GM18867 (cell line): ENCODE measurements at regions not wholly inside any gene's neighbourhood (a gene's known extent, or its start where the extent isn't known, plus 50 kb on each side); places are given as distances from the start of the nearest gene placed in this dataset.
"Not testable (repeated sequence)": the region's sequence is repeated elsewhere in the genome, so short reads cannot be mapped to it uniquely, and the experiment has no call there.

Experiments used
- ATAC-seq: cut with Tn5 transposase; IDR thresholded peaks from one replicate; pipeline ENCODE4 v1.9.1; 2021; ENCODE audit warnings: mild to moderate bottlenecking, moderate library complexity; ENCODE audit not compliant: unreplicated experiment

DNA sequence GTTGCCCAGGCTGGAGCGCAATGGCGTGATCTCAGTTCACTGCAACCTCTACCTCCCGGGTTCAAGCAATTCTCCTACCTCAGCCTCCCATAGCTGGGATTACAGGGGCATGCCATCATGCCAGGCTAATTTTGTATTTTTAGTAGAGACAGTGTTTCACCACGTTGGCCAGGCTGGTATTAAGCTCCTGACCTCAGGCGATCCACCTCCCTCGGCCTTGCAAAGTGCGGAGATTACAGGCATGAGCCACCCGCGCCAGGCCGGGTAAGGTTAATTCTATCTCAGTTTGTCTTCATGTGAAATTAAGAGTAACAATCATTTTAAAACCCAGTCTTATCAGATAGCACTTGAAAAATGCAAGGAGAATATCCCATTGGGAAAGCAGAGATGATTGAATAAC lies 1681.7 kb upstream of the DDX18 start:
- ATAC-seq: no peak

DNA sequence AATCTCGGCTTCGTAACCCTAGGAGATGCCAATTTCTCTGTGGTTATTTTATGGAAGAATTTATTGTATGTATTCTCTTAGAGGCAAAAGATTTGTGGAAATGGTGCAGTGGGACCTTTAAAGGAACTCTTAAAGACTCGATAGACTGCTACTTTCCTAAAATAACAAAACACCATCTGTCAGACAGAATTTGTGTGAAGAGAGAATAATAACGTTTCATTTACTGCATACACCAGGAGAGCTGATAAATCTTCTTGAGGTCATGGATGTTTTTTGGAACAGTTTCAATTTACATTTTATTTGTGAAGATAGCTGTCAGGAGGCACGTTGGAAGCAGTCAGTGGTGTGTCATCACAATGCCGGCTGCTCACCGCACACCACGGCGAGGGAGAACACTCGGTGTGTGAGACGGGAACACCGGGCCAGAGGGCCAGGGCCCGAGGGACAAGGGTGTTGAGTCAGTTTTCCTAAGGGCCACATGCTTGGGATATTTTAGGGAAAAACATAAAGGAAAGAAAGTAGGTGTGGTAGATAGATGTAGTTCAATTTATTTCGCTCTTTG lies 1681.0 kb upstream of the DDX18 start:
- no peak for ATAC-seq

DNA sequence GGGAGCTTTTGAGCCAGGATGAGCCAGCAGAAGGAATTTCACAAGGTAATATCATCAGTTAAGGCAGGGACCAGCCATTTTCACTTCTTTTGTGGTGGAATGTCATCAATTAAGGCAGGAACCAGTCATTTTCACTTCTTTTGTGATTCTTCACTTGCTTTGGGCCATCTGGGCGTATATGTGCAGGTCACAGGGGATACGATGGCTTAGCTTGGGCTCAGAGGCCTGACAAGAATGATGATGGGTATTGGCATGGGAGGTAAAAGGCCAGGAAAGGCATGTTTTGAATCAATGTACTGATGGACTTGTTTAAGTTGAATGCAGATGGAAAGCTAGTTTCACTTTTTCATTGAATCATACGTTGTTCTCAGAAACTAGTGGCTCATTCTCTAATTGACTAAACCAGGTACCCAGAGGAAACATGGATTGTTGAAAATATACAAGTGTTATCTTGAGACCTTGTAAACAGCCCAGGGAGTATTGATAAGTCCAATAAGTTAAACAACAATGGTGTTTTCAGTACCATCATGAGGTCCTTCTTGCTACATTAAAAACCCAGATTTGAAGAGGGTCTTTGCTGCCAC lies 1672.5 kb upstream of the DDX18 start:
- peak; percentile 34 for ATAC-seq

DNA sequence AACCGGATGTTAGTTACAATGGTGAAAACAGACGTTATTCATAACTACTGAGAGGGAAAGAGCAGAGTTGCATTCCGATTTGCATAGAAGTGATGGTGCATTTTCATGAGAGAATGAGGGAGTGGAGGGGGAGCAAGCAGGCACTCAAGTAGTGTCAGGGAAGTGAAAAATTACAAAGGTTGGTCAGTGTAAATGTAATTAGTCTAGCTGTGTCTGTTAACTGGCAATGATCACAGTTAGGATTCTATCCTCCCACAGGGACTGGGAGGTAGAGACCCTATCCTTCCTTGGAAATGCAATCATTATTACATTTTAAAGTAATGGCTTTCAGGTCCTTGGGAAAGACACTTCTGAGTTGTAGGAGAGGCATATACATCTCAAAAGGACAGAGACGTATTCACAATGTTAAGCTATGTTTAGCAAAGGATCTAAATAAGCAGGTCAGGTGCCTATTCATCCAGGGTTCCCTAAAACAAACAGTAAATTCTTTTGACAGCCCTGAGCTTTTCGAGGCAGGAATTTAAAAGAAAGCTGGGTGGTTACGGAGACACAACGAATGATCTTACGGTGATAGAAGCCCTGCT lies 1671.8 kb upstream of the DDX18 start:
- ATAC-seq: no peak

DNA sequence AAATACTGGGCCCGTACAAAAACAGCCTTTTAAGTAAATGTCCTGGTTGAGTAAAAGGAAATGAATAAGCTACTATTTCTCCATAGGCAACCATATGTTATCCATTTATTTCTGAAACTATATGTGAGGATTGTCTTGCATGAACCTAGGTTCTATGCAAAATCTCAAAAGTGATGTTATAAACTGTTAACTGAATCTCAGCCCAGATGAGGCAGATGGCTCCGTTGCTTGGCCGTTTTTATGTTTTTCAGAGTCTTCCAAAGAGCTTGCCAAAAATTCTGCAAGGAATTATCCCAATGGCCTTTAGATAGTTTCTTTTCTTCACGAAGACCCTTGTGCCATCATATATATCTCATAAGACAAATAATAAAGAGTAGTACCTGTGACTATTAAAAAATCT lies 1669.5 kb upstream of the DDX18 start:
- no peak for ATAC-seq

DNA sequence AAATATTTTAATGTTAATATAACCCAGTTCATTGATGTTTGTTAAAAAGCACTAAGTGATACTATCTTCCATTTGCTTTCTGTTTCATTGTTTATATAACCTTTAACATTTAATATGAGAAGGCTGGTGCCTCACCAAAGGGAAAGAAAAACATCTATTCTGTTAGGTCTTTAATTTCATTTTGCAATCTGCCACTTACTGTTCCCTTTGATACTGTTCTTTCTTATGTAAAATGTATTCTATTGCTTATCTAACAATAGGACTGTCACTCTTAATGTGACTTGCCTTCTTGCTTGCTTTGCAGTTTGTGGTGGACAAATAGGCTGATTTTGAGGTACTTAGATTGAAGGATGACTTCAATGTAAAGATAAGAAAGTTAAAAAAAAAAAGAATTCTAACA lies 1666.1 kb upstream of the DDX18 start:
- ATAC-seq: no peak

DNA sequence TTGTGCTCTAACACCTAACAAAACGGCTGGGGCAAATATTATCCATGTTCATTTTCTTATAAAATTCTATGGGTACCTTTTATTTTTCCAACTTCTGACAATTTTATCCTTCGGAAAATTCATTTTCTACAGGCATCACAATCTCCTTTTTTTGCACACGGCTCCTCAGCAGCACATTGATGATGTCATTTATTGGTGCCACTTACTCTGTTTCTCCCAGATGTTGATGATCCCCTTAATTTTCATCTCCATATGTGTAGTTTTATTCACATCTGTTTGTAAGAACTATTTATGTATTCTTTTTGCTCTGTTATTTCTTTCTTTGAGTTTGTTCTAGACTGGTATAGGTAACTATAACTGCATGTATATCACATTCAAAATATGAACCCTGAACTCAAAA lies 1660.8 kb upstream of the DDX18 start:
- no peak for ATAC-seq

DNA sequence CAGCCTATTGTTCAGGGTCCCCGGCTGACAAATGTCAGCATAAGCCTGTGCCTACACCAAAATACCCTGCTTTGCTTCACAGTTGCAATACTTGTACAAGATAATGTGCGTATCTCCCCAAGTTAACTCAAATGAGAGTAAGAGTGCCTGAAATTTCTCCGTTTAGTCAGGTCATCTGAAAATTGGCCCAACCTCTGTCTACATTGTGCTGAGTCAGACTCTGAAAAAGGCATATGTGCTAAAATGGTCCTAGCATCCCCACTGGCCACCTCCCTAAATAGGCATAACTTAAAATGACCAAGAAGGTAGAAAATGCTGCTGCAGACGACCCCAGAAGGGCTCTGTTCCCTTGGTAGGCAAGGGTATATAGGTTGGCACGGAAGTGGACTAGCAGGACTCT lies 1653.8 kb upstream of the DDX18 start:
- no peak for ATAC-seq

DNA sequence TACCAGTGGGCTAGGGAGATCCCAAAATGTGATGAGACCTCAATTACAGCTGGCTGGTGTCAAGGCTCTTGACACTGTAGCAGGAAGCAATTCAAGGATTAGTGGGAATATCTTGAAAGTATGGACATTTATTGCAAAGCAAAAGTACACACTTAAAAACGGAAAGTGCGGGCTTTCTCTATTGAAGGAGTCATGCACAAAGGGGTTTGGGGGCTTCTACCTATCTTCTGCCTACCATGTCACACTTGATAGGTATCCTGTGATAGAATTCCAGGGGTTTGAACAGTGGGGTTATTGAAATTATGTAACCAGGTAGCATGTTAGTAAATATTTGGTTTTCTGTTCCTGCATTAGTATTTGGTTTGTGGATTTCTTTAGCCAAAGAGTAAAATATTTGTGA lies 1652.1 kb upstream of the DDX18 start:
- no peak for ATAC-seq

DNA sequence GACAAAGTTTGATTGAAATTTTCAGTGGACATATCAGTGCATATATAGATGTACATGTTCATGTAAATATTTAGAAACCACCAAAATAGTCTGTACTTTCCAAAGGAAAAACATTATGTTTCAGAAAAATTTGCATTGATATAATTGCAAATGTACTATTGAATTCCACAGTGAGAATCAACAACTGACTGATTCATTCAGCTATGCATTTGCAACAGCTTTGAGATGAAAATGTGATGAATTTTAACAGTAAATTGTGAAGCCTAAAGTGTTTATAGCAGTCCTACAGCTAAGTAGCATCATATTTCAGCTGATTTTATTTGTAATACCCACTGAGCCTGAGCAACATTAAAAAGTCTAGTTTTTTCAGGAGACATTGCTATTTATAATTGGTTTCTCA lies 1647.4 kb upstream of the DDX18 start:
- no peak for ATAC-seq

DNA sequence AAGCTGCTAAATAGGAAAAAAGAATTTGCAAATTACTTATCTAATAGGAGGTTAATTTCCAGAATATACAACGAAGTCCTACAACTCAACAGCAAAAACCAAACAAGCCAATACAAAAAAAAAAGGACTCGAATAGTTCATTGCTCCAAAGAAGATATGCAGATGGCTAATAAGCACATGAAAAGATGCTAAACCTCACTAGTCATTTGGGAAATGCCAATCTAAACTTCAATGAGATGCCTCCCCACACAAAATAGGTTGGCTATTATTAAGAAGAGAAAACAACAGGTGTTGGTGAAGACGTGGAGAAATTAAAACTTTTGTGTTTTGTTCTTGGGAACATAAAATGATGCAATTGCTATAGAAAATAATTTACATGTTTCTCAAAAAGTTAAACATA lies 1634.4 kb upstream of the DDX18 start:
- no peak for ATAC-seq

DNA sequence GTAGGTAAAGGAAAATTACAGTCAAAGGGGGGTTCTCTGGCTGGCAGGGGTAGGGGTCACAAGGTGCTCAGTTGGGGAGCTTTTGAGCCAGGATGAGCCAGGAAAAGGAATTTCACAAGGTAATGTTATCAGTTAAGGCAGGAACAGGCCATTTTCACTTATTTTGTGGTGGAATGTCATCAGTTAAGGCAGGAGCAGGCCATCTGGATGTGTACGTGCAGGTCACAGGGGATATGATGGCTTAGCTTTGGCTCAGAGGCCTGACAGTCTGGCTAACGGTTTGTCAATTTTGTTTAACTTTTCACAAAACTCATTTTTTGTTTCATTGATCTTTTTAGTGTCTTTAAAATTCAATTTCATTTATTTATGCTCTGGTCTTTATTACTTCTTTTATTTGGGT lies 1623.8 kb upstream of the DDX18 start:
- ATAC-seq: not testable (repeated sequence)

DNA sequence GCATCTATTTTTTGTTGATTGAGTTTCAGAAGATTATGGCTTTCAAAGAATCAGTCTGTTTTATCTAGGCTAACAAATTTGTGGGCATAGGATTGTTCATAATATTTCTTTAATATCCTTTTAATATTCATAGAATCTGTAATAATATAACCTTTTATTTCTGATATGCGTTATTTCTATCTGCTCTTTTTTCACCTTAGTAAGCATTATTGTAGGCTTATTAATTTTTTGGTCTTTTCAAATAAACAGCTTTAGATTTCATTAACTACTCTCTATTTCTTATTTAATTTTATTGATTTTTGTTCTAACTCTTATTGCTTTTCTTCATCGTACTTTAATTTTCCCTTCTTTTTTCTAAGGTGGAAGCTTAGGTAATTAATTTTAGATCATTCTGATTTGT lies 1614.4 kb upstream of the DDX18 start:
- ATAC-seq: no peak

DNA sequence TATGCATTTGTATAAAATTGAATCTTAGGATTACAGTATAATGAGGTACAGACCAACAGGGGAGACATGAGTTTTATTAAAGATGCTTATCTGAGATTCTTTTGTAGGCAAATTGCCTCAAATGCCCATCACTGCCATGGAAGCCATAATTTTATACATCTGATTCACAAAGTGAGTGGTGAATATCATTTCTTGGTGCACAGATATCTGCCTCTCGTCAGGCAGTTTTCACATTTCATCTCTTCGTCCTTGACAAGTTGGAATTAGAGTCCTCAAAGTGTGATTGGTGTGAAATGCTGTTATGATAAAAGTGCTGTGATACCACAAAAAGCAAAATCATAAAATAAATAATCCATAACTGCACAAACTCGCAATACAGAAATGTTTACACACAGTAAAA lies 1602.8 kb upstream of the DDX18 start:
- ATAC-seq: no peak

DNA sequence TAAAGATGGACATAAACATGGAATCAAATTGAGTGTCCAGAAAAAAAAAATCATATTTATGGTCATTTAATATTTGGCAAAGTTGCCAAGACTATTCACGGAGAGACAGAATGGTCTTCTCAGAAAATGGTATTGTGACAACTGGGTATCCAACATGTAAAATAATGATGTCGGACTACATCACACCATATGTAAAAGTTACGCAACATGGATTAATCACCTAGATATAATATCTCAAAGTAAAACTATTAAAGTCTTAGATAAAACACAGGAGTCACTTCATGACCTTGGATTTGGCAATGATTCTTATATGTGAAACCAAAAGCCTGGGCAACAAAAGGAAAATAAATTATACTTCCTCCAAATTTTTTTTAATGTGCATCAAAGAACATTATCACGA lies 1591.7 kb upstream of the DDX18 start:
- no peak for ATAC-seq

DNA sequence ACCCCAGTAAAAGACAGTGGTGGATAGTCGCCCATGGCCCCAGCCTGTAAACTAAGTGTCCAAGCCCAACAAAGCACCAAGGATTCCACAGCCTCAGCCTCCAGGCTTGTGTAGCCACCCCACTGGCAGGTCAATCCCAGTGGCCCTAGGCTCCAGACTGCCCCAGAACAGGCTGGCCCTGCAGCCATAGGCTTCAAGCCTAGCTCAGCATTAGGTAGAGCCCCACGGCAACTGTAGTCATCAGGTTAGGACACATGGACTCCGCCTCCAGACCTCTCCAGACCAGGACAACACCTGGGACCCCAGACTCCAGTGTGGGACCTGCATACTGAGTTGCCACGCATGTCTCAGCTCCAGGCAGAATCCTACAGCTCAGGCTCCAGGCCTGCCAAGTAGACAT lies 1590.6 kb upstream of the DDX18 start:
- ATAC-seq: no peak

DNA sequence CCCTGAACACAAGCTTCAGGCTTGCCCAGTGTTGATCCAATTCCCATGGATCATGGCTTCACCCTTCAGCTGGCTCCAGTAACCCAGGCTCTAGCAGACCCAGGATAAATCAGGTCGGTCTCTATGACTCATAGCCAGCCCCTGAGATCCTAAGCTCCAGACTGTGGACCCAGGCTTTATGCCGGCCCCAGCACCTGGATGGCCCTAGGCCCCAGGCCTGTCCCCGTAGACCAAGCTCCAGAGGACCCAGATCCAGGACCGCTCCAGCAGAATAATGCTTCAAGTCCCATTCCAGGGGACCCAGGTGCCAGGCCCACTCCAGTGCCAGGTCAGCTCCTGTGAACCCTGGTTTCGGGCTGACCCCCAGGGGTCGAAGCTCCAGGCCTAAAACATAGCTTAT lies 1589.9 kb upstream of the DDX18 start:
- ATAC-seq: no peak

DNA sequence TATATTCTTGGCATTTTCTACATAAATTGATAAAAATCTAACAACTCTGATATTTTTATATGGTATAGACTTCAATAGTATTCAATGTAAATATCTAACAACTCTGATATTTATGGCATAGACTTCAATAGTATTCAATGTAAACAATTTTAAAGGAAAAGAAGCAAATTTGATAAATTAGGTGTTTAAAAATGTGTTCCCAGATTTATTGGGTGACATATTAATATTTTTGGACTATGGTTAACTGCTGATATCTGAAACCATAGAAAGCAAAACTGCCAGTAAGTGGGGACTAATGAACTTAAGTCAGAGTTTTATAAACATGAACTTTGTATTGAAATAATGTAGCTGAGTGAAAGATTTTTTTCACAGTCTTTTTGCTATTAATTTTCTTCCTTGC lies 1576.0 kb upstream of the DDX18 start:
- no peak for ATAC-seq

DNA sequence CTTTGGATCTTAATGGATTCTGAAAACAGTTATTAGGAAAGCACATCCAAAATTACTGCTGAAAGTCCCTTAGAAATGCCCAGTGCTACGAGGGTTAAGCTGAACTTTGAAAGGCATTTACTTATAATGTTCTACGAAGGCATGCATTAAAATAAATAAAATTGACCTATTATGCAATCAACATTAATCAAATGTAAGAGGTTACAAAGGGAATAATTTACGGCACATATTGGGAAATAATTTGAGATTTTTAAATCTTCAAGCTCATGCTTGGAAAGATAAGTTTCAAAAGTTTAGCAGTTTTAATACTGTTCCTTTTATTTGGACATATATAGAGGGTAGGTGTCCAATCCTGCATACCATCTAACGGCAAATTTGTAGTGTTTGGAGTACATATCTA lies 1564.1 kb upstream of the DDX18 start:
- no peak for ATAC-seq

DNA sequence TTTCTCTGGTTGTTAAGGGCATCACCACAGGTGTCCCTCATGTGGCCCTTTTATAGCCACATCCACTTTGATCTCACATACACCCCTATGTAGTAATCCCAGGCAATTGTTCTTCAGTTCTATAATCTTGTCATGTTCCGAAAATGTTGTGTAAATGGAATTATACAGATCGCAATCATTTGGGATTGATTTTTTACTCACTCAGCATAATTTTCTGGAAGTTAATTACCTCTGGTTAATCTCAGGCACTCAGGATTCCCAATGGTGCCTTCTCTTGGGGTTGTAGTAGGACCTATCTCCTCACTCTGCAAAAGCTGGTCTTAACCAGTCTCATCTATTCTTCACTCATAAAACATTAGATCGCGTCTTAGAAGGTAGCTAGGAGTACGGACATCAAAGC lies 1549.6 kb upstream of the DDX18 start:
- no peak for ATAC-seq

DNA sequence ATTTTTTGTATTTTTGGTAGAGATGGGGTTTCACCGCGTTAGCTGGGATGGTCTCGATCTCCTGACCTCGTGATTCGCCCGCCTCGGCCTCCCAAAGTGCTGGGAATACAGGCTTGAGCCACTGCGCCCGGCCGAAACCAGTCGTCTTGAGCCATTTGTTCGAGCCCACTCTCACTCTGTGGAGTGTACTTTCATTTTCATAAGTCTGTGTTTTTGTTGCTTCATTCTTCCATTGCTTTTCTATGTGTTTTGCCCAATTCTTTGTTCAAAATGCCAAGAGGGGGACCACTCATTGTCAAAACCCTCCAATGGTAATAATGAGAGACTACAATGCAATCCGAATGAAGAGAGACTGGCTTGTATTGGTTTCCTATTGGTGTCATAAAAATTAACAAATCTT lies 1545.5 kb upstream of the DDX18 start:
- ATAC-seq: no peak

DNA sequence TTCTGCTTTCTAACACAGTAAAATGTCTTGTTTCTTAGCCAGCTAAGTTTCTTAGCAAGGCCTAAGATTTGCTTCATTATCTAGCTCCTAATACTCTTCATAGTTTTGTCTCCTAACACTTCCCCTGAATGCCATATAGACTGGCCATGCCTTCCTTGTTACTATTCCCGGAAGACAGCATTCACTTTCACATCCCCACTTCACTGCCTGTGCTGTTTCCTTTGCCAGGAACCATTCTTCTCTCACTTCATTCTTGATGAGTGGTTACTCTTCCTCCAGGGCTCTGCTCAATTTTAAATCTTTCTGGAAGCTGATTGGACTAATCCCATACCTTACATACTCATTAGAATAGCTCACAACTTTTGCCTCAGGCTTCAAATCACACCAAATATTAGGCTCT lies 1510.2 kb upstream of the DDX18 start:
- no peak for ATAC-seq

DNA sequence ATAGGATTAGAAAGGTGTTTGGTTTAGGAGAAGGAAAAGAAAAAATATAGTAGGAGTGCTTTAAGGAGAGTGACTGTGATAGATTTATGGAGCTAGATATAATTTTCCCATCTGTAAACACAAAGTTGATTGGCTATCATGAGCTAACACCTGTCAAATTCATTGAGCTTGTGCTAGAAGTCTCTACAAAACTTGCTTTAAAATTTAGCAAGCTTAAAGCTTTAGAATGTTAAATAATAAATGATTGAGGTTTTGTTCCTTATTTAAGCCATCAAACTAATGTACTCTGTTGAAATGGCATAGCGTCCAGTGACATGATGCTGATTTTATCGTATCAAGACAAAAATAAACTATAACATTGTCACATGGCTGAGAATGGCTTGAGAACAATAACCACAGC lies 1497.4 kb upstream of the DDX18 start:
- ATAC-seq: no peak
